GM04503 (cell line): ENCODE measurements at regions not wholly inside any gene's neighbourhood (a gene's known extent, or its start where the extent isn't known, plus 50 kb on each side); places are given as distances from the start of the nearest gene placed in this dataset.

Experiments
- DNase-seq: peaks from one replicate; pipeline ENCODE4 v3.0.0-alpha.2; 2012; ENCODE audit warnings: low read depth

DNA sequence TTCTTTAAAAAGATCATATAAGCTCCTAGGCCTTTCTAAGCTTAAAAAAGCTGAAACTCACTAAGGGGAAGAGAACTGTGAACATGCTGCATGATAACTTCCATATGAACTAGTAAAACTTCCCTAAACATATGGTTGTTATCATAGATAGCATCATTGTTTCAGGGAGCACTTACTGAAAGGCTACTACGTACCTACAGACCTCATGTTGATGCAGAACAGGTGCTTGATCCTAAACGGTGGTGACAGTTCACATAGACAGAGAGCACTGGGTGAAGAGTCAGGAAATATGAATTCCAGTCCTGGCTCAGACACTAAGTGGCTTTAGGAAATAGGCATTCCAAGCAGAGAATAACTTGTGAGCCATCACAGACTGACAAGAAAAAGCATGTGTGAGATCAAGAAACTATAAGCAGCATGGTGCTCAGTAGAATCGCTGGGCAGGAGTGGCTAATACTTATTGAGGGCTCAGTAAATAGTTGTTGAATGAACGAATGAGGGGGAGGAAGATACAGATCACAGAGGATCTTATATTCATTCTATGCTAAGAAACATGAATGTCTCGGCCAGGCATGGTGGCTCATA lies 78.4 kb upstream of the NUDT4 start:
- DNase-seq = no peak

DNA sequence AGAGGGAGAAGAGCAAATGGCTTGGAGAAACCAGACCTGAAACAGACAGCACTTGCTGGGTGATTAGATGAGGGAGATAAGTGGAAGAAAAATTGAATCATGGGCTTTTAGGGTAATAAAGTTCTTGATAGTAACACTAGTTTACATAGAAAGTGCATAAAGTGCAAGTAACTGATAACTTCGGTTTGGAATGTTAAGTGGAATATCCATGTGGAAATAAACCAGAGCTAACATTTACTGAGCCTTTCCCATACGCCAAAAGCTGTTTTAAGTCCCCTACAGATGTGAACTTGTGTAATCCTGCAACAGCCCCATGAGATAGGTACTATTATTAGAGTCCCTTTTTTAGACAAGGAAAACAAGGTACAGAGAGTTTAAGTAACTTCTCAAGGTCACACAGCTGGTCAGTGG lies 77.1 kb upstream of the NUDT4 start:
- no peak for DNase-seq

DNA sequence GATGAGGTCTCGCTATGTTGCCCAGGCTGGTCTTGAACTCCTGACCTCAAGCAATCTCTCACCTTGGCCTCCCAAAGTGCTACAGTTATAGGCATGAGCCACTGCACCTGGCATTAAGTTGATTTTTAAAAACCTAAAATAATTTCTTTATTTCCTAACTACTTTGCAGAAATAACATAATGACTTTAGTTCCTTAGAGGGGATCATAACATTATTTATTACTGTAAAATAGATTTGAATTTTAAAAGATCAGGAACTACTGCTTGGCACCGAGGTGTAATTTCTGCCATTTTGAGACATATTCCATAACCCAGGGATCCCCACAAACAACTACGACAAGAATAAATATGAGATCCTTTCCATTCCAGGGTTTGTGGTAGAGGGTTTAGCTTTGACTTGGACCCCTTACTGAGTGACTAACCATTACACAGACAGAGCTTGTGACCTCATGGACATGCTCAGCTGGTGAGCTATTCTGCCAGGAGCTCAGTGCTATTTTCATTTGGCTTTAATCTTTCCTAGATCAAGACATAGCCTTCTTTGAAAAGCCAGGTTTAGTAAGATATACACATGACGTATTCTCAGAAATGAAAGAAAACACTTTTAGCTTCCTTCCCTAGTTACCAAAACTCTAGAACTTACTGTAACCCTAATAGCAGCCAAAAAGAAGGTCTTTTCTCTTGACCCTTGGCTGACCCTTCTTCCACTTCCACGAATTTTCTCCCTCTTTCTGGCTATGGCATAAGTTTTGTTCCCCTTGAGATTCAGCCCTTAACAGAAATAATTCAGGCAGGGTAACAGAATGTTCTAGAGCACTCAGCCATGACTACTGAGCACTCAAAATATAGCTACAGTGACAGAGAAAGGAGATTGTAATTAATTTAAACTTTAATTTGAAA lies 75.1 kb upstream of the NUDT4 start:
- DNase-seq = peak; percentile 13

DNA sequence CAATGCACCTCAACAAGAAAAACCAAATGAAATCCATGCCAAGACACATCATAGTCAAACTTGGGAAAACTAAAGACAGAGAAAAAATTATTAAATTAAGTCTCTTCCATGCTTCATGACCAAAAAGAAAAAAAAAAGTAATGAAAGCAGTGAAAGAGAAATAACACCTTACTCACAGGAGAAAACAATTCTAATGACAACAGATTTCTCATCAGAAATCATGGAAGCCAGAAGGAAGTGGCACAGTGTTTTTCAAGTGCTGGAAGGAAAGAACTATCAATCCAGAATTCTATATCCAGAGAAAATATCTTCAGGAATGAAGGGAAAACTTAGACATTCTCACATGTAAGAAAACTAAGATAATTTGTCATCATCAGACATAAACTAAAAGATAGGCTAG lies 71.1 kb upstream of the NUDT4 start:
- no peak for DNase-seq

DNA sequence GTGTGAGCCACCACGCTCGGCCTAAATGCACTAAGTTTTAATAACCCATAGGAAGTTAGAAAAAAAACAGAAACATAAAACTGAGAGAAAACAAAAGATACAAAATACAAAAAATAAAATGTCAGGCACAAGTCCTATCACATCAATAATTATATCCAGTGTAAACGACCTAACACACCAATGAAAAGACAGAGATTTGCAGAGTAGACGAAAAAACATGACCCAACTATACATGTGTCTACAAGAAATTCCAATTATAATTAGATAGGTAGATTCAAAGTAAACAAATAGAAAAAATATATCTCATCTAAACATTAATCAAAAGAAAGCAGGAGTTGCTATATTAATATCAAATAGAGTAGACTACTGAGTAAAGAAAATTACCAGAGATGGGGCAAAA lies 69.4 kb upstream of the NUDT4 start:
- no peak for DNase-seq

DNA sequence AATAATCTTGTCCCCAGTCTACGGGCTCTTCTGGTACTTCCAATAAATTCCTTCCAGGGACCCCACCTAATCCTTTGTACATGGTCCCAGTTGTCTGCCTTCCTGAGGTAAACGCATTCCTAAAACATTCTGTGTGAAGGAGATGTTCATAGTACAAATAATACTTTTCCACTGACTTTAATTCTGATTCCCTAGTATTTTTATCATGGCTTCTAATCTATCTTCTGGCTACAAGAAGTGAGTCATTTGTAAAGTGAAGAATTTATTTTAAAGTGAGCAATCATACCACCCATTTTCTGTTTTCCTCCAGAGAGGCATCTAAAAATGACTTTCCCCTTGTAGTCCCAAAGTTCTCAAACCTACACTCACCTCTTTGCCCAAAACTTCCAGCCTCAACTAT lies 65.9 kb upstream of the NUDT4 start:
- DNase-seq = no peak

DNA sequence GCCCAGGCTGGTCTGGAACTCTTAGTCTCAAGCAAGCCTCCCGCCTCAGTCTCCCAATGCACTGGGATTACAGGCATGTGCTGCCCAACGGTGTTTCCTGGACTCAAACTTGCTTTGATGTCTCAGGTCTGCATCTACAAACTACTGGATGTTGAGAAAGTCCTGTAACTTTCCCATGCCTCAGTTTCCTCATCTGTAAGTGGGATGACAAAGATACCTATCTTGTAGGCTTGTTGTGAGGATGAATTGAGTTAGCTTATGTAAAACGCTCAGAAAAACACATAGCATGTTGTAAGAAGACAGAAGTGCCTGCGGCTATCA lies 63.6 kb upstream of the NUDT4 start:
- no peak for DNase-seq

DNA sequence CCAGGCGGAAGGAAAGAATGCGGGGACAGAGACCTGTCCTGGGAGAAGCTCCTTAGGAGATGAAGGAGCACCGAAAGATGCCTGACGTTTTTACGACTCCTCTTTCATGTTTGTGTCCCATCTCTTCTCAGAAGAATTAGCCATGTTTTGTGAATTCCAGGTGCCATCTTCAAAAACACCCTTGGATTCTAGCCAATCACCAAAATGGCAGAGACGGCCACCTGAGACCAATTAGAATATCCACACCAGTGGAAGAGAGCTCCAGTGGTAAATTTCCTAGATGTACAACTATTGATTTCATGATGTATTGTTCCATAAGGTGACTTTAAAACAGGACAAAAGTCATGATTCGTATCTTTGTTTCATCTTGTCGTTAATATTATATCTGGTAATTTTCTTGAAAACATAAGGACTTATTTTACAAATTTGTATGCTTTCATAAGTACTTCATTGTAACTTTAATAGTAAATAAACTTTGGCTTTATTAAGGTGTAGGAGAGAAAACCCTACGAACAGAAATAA lies 62.3 kb upstream of the NUDT4 start:
- DNase-seq = no peak

DNA sequence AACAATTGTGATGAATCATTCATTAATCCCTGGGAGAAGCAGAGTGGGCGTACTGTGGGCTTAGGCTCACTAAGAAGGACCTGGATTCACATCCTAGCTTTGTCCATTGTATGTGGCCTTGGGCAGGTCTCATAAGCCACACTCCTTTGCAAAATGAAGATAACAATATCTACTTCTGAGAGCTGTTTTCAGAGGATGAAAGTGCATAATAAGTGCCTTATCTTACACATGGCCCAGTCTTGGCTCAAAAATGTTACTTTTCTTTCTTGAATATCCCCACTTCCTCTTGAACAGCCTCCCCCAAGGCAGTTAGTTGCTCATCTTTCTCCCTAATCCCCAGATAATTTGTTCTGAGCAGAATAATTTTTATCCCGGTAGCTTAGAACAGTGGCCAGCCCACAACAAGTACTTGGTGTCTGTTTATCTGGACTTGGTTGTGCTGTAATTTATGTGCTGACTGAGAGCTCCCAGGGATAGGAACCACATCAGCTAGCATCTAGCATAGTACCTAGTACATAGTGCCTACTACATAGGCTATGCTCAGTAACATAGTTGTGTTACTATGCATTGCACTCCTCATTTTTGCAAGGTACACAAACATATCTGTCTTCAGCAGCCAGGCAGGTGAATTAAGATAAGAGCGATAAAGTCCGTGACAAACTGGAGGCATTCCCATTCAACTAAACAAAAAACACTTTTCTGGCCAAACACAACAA lies 61.7 kb upstream of the NUDT4 start:
- no peak for DNase-seq

DNA sequence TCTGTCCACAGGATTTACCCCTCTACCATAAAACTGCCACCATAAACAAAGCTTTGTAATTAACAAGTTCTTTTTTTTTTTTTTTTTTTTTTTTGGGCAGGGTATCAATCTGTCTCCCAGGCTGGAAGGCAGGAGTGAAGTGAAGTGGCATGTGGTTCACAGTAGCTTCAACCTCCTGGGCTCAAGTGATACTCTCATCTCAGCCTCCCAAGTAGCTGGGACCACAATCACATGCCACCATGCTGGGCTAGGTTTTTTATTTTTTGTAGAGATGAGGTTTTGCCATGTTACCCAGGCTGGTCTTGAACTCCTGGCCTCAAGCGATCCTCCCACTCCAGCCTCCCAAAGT lies 61.1 kb upstream of the NUDT4 start:
- no peak for DNase-seq

DNA sequence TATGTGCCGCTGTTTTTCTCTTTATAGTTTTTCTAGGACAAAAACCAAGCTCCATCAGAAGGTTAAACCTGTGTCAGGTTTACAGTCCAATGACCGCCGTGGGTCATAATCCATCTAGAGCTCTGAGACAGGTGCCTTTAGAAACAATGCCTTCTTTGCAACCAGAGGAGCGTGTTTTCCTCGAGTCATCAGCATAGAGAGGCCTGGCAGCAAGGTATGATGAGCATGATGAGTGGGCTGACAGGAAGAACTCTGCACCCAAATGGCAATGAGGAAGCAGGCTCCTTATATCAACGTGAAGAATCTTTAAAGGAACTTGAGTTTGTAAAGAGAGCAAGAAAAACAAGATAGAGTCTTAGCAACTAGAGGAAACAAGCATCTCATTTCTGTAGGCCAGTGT lies 60.5 kb upstream of the NUDT4 start:
- DNase-seq = no peak

DNA sequence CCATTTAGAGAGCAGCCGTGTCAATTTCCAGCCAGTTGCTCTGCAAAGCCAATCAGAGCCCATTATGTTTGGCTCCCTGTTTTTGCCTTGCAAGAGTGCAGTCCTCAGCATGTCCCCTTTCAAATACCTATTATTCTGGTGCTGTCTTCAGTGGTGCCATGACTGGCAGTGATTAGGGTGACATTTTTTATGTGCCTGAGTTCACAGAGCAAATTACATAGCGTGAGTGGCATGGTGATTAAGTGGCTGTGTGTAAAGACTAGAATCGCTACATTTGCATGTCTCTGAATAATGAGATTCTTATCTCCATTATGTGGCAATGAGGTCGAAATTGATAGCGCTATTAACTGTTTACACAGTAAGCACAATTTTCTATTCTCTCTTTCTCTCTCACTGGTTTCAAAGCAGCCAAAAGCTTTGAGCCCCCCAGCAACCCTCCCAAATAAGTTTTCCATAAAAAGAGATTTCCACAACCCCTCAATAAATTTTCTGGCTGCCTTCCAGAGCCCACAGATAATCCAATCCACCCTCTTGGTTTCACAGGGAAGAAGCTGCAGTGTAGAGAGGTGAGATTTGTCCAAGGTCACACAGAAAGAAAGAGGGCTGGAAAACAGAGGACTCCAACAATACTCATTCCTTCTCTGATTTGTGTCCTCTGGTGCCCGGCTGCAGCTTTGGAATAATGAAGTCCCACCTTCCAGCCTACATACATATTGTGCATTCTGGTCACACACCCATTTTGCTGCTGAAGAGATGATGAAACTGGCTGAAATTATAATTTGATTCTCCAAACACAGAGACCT lies 58.8 kb upstream of the NUDT4 start:
- no peak for DNase-seq

DNA sequence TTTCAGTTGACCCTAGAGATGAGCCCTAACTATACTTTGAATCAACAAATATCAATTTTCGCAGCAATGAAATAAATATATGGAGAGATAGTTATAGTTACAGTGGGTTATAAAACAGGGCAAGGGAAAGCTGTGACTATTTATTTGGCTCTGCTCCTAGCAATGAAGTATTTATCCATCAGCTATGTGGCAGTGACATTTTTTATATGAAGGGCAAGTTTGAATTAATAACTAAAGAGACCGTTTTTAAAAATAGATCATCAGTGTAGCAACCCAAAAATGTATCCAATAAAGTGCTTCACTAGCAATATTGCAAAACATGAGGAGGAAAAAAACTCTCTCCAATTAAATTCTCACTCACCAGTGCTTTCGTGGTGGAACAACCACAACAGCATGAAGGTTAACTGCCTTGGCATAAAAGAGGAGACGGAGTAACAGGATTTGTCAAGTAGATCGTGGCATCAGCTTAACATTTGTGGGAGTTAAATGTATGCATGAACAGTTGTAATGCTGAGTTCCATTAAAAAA lies 58.1 kb upstream of the NUDT4 start:
- DNase-seq = peak; percentile 19

DNA sequence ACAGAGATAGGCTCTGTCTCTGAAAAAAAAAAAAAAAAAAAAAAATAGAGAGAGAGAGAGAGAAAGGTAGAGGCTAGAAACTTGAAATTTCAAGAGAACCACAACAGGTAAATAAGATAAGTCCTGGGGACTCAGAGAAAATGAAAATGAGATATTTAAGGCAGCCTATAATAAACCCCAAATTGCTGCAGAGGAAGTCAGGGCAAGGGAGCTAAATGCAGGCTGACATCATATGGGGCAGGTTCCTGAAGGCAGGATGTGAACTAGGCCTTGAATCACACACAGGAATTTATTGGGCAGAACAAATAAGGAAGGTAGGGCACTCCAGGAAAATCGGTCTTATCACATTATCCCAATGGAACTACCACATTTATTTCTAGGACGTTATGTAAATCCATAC lies 54.9 kb upstream of the NUDT4 start:
- DNase-seq = no peak

DNA sequence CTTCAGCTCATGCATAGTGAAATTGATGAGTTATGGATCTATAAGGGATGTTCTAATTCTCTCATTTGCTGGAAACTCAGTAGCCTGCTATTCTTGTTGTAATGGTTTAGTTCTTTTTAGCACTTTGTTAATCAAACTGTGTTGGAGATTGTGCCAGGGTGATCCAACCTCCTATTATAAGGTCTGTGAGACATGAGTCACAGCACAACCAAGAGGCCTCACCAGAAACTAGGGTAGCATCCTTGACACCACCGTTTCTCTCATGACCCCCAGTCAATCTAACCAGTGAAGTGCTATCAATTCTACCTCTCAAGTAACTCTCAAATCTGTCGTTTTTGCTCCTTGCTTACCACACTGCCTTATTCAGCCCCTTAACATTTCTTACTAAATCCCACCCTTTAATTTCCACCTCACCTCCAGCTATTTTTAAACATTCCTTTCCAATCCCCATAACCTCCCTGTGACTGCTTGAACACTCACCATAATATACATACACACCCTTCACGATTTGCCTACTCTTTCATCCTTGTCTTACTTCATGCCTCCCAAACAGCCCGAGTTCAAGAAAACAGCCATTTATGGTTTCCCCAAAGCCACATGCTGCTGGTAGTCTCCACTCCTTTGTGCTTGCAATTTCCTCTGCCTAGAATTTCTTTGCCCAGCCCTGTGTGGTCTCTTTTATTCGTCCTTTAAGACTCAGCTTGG lies 53.9 kb upstream of the NUDT4 start:
- DNase-seq = no peak

DNA sequence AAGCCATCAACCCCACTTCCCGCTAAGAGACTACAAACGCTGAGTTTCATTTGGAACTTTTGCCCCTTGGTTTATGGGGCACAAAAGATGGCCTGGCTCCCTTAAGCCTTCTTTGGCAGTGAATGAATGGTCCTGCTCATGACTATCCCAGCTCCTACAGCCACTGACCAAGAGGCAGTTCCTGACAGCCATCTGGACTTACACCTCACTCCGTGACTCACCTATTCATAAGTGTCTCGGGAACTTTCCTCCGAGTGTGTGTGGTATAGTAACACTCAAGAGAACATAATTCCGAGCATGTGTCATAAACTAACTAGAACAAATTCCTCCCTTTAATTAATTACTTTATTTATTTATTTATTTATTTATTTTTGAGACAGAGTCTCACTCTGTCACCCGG lies 51.9 kb upstream of the NUDT4 start:
- no peak for DNase-seq
